OCI-LY1 (cell line): ENCODE measurements at regions not wholly inside any gene's neighbourhood (a gene's known extent, or its start where the extent isn't known, plus 50 kb on each side); places are given as distances from the start of the nearest gene placed in this dataset.

Source experiments
- CTCF ChIP-seq: fragments of 200-600 bp; sonication (generic), shearing (Covaris generic); IDR thresholded peaks from 2 replicates; pipeline ENCODE4 v1.5.1; 2017; ENCODE audit warnings: mild to moderate bottlenecking, antibody characterized with exemption, low read length, moderate library complexity, mixed read lengths
- EZH2 ChIP-seq: fragments of 200-600 bp; sonication (generic), shearing (Covaris generic); IDR thresholded peaks from 2 replicates; pipeline ENCODE4 v1.8.0; 2017; ENCODE audit warnings: borderline replicate concordance, mixed run types, mild to moderate bottlenecking, antibody characterized with exemption, low read length, moderate library complexity, mixed read lengths

- TF ChIP-seq CTCF, result no peak
- no peak for TF ChIP-seq EZH2
Measured at GRCh38 chr11:90845126-90845525, 622.3 kb upstream of the CHORDC1 start.
